ENCODE measurements at regions not wholly inside any gene's neighbourhood (a gene's known extent, or its start where the extent isn't known, plus 50 kb on each side); places are given as distances from the start of the nearest gene placed in this dataset.

DNA sequence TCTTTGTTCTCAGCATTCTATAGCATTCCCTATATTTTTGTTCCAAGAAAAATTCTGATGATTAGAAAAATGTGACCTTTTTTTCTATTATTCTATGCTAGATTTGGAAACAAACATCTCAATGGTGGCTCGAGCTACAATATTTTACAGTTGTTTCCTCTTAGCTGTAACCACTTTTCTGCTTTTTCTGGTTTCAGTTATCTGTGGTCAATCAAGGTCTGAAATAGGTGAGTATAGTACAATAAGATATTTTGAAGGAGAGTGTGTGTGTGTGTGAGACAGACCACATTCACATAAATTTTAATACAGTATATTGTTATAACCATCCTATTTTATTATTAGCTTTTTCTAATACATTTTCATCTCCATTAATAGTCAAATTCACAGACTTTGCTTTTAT lies 564.5 kb upstream of the GHITM start:
- H3K79me2 ChIP-seq (ENCODE audit: low read length) = no peaks in the 10 kb centered on the region
- H3K9me3 ChIP-seq (ENCODE audit: insufficient read depth, low read length) = no peaks in the 10 kb centered on the region
- H3K9ac ChIP-seq (ENCODE audit: low read length) = no peak overlapping the region
- no peak overlapping the region for H3K4me3 ChIP-seq (ENCODE audit: low read length)
- no peaks in the 10 kb centered on the region for H3K27me3 ChIP-seq (ENCODE audit: low read depth, low read length)
- no peak for TF ChIP-seq EZH2phosphoT487 (IDR thresholded peaks at IDR 0.05; ENCODE audit: low read depth)
- TF ChIP-seq, protein P1, sequence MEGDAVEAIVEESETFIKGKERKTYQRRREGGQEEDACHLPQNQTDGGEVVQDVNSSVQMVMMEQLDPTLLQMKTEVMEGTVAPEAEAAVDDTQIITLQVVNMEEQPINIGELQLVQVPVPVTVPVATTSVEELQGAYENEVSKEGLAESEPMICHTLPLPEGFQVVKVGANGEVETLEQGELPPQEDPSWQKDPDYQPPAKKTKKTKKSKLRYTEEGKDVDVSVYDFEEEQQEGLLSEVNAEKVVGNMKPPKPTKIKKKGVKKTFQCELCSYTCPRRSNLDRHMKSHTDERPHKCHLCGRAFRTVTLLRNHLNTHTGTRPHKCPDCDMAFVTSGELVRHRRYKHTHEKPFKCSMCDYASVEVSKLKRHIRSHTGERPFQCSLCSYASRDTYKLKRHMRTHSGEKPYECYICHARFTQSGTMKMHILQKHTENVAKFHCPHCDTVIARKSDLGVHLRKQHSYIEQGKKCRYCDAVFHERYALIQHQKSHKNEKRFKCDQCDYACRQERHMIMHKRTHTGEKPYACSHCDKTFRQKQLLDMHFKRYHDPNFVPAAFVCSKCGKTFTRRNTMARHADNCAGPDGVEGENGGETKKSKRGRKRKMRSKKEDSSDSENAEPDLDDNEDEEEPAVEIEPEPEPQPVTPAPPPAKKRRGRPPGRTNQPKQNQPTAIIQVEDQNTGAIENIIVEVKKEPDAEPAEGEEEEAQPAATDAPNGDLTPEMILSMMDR (IDR thresholded peaks at IDR 0.05; ENCODE audit: low read depth, low read length) = no peak
- H2AFZ ChIP-seq (ENCODE audit: low read depth, low read length) = no peak overlapping the region
- H3K4me2 ChIP-seq (ENCODE audit: low read length) = no peak overlapping the region
- H4K20me1 ChIP-seq (ENCODE audit: insufficient read depth, low read length) = no peaks in the 10 kb centered on the region
- no peak overlapping the region for H3K27ac ChIP-seq (ENCODE audit: low read length)
- no peaks in the 10 kb centered on the region for H3K36me3 ChIP-seq (replicated peaks; ENCODE audit: low read depth, low read length)
- no peaks in the 10 kb centered on the region for H3K4me1 ChIP-seq (ENCODE audit: low read length)

DNA sequence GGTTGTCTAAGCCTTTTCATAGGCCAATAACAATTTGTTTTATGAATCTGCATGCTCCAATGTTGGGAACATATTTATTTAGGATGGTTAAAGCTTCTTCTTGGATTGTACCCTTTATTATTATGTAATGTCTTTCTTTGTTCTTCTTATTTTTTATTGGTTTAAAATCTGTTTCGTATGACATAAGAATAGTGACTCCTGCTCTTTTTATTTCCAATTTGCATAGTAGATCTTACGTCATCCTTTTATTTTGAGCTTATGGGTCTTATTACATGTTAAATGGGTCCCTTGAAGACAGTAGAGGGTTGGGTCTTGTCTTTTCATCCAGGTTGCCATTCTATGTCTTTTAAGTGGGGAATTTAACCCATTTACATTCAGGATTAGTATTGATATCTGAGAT lies 561.9 kb upstream of the GHITM start:
- Histone ChIP-seq H3K27ac (ENCODE audit: low read length) (no peak overlapping the region), H3K4me2 (ENCODE audit: low read length) (no peak overlapping the region), H2AFZ (ENCODE audit: low read depth, low read length) (no peak overlapping the region), H3K4me3 (ENCODE audit: low read length) (no peak overlapping the region), H3K4me1 (ENCODE audit: low read length) (no peaks in the 10 kb centered on the region), H3K79me2 (ENCODE audit: low read length) (no peaks in the 10 kb centered on the region), H4K20me1 (ENCODE audit: insufficient read depth, low read length) (no peaks in the 10 kb centered on the region), H3K9me3 (ENCODE audit: insufficient read depth, low read length) (no peaks in the 10 kb centered on the region), H3K27me3 (ENCODE audit: low read depth, low read length) (no peaks in the 10 kb centered on the region), H3K36me3 (replicated peaks; ENCODE audit: low read depth, low read length) (no peaks in the 10 kb centered on the region), H3K9ac (ENCODE audit: low read length) (no peak overlapping the region)
- TF ChIP-seq, protein P1 (IDR thresholded peaks at IDR 0.05; ENCODE audit: low read depth, low read length) = no peak
- no peak for TF ChIP-seq EZH2phosphoT487 (IDR thresholded peaks at IDR 0.05; ENCODE audit: low read depth)

DNA sequence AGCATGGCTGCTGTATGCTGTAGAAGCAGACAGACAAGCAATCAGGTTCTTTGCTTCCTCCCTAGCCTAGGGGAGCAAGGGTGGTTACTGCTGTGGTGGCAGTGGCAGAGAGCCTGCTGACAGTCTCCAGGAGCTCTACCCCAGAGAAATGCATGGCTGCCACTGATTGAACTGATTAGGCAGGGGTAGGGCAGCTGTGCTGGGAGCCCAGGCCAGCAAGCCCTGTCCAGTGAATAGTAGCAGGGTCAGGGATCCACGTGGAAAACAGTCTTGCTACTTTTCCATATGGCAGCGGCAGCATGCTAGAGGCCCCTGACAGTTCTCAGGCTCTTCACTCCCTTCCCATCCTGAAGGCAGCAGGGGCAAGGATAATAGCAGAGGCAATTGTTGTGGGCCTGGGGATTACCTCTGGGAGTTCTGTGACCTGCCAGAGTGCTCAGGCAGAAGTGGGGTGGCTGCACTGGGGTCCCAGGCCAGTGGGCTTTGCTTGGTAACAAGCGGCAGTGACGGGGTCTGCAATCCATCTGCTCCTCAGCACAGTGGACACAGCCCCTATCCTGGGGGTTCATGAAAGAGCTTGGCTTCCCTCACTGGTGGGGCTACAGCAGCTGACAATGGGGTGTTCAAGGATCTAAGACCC lies 558.8 kb upstream of the GHITM start:
- no peaks in the 10 kb centered on the region for H3K4me1 ChIP-seq (ENCODE audit: low read length)
- H3K4me2 ChIP-seq (ENCODE audit: low read length) = no peak overlapping the region
- H4K20me1 ChIP-seq (ENCODE audit: insufficient read depth, low read length) = no peaks in the 10 kb centered on the region
- no peak for TF ChIP-seq EZH2phosphoT487 (IDR thresholded peaks at IDR 0.05; ENCODE audit: low read depth)
- TF ChIP-seq, protein P1 (IDR thresholded peaks at IDR 0.05; ENCODE audit: low read depth, low read length) = no peak
- no peaks in the 10 kb centered on the region for H3K79me2 ChIP-seq (ENCODE audit: low read length)
- no peak overlapping the region for H3K27ac ChIP-seq (ENCODE audit: low read length)
- no peak overlapping the region for H2AFZ ChIP-seq (ENCODE audit: low read depth, low read length)
- H3K9me3 ChIP-seq (ENCODE audit: insufficient read depth, low read length) = no peaks in the 10 kb centered on the region
- H3K9ac ChIP-seq (ENCODE audit: low read length) = no peak overlapping the region
- H3K27me3 ChIP-seq (ENCODE audit: low read depth, low read length) = no peaks in the 10 kb centered on the region
- no peaks in the 10 kb centered on the region for H3K36me3 ChIP-seq (replicated peaks; ENCODE audit: low read depth, low read length)
- H3K4me3 ChIP-seq (ENCODE audit: low read length) = no peak overlapping the region

DNA sequence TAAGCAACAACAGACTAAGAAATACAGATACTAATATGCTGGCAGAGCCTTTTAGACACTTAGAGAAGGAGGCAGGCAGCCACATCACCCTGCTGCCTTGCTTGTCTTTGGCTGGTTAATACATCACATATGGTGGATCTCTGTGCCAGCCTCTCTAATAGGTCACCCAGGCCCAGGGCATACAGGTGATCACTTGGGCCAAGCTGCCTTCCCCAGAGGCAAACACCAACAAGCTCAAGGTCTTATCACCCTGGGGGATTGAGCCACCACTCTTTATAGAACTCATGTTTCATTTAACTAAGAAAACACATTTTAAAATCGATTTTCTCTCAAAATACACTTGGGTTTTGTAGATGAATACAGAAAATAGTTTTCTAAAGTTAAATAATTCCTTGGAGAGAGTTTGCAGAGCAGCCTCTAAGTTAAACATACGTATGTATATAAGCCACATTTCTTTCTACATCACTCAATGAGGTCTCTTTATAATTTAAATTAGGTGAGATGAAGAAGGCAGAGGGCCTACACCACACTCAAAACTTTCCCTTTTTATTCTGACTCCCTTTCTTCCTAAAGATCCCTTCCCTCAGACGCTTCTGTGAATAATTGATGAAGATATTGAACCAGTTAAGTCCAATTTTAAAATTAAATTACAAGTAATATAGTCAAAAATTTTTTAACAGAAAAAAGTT lies 556.8 kb upstream of the GHITM start:
- Histone ChIP-seq H3K4me3 (ENCODE audit: low read length) (no peak overlapping the region), H3K27me3 (ENCODE audit: low read depth, low read length) (no peaks in the 10 kb centered on the region), H3K4me2 (ENCODE audit: low read length) (no peak overlapping the region), H4K20me1 (ENCODE audit: insufficient read depth, low read length) (no peaks in the 10 kb centered on the region), H3K36me3 (replicated peaks; ENCODE audit: low read depth, low read length) (no peaks in the 10 kb centered on the region), H3K4me1 (ENCODE audit: low read length) (no peaks in the 10 kb centered on the region), H3K79me2 (ENCODE audit: low read length) (no peaks in the 10 kb centered on the region), H2AFZ (ENCODE audit: low read depth, low read length) (no peak overlapping the region), H3K27ac (ENCODE audit: low read length) (no peak overlapping the region), H3K9me3 (ENCODE audit: insufficient read depth, low read length) (no peaks in the 10 kb centered on the region), H3K9ac (ENCODE audit: low read length) (no peak overlapping the region)
- TF ChIP-seq, protein P1 (IDR thresholded peaks at IDR 0.05; ENCODE audit: low read depth, low read length) = no peak
- no peak for TF ChIP-seq EZH2phosphoT487 (IDR thresholded peaks at IDR 0.05; ENCODE audit: low read depth)
